ENCODE measurements at regions not wholly inside any gene's neighbourhood (a gene's known extent, or its start where the extent isn't known, plus 50 kb on each side); places are given as distances from the start of the nearest gene placed in this dataset.
"Not testable (repeated sequence)": the region's sequence is repeated elsewhere in the genome, so short reads cannot be mapped to it uniquely, and the experiment has no call there.

DNA sequence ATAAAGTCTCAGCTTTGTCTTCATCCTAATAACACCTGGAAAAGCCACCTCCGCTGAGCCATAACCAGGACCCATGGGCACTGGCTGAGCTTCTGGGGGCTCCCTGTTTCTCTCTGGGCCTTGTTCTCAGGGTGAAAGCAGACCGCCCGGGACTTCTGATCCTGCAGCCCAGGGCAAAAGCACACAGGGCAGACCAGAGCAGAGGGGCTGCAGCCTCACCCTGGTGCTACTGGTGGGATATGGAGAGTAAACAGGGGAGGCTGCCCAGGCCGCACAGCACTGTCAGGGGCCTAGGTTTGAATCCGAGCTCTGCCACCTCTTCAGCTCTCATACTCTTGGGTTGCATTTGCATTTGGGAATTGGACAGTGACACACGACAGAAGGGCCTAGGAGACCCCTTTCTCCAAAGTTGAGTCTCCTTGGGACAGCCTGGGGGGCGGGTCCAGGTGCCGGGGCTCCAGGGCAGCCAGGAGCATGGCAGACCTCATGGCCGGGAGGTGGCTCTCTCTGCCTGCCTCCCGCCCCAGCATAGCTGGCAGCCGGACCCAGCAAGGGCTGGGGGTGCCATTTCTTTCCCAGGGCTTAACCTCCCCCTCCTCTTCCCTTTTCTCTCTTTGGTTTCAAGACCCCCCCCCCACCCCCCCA lies 164.9 kb downstream of the INHBB start:
- DNase-seq (ENCODE audit: low spot score in 2 of 2) (no peak), FAIRE-seq (no peak)

DNA sequence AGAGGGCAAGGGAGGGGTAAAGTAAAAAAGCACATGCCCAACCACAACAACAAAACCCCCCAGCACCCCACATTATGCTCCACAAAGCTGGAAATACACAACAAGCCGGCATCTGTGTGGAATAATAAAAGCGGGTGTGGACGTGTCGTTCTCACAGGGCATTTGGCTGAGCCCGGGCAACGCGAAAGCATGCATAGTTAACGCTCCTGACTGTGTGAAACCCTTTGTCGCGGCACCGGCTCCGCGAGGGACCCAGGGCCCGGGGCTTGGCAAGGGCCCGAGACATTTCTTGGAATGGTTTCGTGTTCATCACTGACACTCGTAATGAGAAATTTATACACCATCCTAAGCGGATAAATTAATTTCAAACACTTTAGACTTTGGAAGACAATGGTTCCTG lies 165.6 kb downstream of the INHBB start:
- DNase-seq (ENCODE audit: low spot score in 2 of 2) (no peak), FAIRE-seq (no peak)

DNA sequence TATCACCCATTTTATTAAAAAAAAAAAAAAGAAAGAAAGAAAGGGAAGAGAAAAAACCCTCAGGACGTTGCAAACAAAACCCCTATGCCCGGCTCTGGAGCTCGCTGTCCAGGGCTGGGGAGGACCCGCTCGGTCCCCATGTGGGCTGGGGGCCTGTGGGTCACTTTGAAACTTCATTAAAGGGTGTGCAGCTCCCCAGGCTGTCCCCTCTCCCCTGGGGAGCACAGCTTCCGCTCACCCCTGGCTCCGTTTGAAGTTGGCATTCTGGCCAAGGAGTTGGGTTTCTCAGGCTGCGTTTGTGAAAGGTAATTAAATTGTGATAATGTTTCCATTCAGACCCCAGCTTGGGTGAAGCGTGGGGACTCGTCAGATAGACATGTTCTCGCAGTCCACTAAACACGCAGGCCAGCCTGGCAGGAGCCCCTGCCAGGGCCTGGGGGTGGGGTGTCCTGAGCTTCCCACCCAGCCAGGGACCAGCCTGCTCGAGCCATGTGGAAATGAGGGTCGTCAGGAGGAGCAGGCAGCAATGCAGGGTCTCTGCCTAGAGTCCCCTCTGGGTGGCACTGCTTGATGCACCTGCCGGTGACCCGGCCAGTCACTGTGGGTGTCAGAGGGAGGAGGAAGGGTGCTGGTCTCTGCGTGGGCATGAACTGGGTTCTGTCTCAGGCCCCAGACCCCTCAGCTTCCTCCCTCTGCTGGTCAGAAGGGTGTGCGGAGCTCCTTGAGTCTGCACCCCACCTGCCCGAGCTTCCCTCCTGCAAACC lies 166.2 kb downstream of the INHBB start:
- no peak for DNase-seq (ENCODE audit: low spot score in 2 of 2)
- no peak for FAIRE-seq

DNA sequence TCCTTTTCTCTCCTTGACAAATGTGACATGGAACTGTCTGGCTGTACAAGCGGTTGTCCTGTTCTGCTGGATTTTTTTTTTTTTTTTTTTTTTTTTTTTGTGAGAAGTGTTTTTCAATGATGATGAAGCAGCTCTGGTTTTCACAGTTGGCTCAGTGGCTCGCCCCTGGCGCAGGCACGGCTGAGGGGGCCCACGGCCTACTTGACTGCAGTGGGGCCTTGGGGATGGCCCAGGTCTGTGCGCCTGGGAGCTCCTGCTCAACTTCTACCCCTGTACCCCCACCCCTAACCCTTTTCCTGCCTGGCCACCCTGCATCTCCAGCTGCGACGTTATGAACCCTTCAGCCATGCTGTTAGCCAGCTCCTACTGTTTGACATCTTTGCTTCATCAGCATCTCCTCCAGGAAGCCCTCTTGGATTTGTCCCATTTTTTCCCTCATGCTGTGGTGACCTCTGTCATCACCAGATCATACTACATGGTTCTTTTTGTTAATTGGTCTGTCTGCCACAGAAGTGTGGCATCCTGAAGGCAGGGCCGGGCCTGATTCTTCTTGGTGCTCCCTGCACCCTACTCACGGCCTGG lies 167.9 kb downstream of the INHBB start:
- DNase-seq (ENCODE audit: low spot score in 2 of 2) = no peak
- no peak for FAIRE-seq

DNA sequence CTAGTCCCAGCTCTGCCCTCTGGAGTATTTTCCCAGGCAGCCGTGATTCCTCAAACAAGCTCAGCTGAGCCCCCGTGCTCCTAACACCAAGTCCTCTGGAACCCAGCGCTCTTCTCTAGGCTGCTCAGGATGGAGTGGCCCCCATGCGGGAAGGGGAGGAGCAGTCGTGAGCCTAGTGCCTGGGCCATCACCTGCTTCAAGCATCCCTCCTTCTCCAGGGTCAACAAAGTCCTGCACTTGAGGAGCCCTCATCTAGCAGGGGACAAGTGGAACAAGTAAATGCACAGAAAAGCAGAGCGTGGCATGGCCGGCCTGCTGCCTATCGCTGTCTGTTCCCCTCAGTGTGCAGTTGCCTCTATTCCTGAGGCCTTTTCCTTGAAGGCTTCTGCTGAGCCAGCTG lies 168.6 kb downstream of the INHBB start:
- no peak for FAIRE-seq
- no peak for DNase-seq (ENCODE audit: low spot score in 2 of 2)

DNA sequence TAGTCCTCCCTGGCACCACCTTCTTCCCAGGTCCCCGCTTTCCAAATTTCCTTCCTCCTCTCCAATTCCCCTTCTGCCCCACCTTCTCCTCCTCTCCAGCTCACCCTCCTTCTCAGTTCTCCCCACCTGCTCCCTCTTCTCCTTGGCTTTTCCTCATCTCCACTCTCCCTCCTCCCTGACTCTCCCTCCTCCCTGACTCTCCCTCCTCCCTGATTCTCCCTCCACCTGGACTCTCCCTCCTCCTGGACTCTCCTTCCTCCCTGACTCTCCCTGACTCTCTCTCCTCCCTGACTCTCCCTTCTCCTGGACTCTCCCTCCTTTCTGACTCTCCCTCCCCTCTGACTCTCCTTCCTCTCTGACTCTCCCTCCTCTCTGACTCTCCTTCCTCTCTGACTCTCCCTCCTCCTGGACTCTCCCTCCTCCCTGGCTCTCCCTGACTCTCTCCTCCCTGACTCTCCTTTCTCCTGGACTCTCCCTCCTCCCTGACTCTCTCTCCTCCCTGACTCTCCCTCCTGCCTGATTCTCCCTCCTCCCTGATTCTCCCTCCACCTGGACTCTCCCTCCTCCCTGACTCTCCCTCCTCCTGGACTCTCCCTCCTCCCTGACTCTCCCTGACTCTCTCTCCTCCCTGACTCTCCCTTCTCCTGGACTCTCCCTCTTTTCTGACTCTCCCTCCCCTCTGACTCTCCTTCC lies 169.3 kb downstream of the INHBB start:
- DNase-seq (ENCODE audit: low spot score in 2 of 2); FAIRE-seq: not testable (repeated sequence)

DNA sequence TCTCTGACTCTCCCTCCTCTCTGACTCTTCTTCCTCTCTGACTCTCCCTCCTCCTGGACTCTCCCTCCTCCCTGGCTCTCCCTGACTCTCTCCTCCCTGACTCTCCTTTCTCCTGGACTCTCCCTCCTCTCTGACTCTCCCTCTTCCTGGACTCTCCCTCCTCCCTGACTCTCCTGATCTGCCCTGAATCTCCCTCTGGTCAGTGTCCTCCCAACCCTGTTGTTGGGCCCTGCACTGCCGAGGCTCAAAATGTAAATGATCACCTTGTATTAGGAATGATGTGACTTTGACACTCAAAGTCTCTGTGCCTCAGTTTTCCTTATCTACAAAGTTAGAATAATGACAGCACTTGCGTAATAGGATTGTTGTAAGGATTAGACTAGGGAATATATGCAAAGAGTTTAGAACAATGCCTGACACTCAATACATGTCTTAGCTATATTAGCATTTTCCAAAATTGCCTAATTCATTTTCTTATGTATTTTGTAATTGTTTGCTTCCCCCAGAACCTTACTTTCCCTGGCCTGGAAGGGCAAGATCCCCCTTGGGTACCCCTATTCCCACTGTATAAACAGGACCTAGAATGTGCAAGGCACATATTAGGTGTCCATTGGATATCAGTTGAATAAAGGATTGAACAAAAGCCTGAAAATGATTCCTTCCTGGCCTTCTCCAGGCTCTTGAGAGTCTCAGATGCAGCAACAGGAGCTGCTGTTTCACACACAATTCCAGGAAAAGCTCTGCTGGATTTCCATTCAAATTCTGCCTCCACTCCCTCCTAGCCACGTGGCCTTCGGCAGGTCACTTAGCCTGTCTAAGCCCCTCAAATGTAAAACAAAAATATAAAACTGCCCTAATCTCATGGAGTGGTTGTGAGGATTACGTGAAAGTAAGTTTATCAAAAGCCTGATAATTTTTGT lies 170.1 kb downstream of the INHBB start:
- FAIRE-seq (no peak), DNase-seq (ENCODE audit: low spot score in 2 of 2) (no peak)

DNA sequence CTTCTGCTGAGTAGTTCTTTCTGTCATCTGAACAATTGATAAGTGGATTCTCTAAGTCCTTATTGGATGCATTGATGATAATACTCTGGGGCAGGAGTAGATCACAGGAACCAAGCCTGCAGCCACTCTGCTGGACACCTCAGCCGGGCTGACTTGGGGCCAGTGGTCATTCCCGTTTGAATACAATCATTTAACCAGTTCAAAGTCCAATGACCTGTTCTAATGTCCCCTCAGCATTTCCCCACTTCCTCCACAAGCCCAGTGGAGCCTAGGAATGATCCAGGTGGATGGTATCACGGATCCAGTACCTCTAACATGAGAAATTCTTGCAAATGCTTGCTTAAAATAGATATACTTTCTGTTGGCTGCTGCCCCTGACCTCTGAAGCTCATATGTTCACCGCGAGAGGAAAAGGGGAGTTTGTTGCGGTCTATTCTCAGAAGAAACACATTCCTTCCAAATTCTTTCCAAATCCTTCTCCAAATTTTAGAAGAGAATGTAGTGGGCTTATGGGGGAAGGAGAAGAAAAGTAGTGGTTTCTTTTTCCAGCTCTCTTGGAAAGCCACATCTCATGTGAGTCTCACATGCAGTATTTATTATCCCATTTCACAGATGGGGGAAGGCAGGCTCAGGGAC lies 170.9 kb downstream of the INHBB start:
- DNase-seq (ENCODE audit: low spot score in 2 of 2) (no peak), FAIRE-seq (no peak)

DNA sequence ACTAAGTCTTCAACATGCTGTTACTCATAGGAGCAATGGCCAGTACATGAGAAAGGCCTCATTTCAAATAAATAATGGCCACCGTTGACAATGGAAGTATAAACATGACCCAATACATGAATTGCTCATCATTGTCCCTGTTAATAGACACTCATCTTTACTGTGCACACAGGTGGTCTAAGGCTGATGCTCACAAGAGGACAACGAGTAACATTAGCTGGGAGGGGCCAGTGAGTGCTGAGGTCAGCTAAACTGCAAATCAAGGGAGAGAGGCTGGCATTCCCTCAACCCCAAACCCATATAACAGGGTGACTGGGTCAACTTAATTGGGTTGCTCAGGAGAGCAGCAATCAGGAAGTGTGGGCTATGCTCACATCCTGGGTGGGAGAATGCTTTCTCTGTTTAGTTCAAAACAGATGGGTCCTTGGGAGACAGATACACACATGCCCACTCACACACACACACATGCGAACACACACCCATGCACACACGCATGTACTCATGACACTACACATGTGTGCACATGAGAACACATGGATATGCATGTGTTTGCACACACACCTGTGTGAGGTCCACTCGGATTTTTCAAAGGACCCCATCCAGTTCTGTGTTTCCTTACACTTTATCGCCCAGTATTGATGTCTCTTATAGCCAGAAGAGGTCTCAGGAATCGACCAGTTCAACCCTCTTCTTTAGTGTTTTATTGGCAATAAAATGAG lies 172.0 kb downstream of the INHBB start:
- DNase-seq (ENCODE audit: low spot score in 2 of 2) (no peak), FAIRE-seq (no peak)

DNA sequence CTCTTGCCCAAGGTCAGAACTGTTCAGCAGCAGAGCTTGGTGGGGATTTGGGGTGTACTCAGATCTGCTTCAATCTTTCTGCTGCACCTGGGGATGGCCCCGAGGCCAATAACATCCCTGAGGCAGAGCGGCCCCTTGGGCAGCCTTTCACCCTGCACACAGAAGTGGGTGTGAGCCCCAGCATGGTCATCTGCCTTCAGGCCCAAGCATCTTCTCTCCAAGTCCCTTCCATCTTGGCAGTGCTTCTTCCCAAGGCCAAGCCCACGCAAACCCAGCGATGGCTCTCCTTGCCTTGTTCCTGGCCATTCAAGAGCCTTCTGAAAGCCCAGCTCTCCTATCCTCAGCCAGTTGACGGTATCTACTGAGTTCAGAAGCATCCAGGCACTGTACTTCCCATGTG lies 172.9 kb downstream of the INHBB start:
- no peak for DNase-seq (ENCODE audit: low spot score in 2 of 2)
- no peak for FAIRE-seq

DNA sequence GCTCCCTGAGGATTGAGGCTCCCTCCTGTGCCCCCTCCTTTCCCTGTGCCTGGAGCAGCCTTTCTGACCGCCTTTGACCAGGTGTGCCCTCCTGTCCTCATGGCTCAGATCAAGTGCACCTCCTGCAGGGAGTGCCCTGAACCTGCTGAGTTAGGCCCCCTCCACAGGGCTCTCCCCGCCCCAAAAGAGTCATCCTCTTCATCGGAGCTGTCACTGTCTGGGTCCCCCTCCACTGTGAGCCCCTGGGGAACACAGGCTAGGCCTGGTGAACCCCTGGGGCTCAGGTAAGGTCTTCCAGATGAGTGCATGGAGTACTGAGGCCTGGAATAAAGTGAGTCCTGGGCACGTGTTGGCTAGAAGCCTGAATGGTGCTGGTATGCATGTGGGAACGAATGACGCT lies 173.5 kb downstream of the INHBB start:
- no peak for DNase-seq (ENCODE audit: low spot score in 2 of 2)

DNA sequence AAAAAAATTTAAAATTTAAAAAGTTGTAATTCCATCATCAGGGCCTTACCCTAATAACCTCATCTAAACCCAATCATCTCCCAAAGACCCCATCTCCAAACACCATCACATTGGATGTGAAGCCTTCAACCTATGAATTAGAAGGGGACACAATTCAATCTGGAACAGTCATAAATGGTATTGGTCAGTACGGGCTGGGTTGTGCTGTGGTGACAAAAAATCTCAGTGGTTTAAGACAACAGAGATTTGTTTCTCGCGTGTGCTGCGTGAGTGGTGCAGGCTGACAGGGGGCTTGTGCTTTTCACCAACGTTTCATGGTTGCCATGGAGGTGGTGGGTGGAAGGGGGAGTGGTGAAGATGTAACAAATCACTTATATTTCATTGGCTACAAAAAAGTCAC lies 174.5 kb downstream of the INHBB start:
- DNase-seq (ENCODE audit: low spot score in 2 of 2) = no peak
- no peak for FAIRE-seq

More for the DNA sequence above, 173.5 kb downstream of the INHBB start:
- no peak for FAIRE-seq

DNA sequence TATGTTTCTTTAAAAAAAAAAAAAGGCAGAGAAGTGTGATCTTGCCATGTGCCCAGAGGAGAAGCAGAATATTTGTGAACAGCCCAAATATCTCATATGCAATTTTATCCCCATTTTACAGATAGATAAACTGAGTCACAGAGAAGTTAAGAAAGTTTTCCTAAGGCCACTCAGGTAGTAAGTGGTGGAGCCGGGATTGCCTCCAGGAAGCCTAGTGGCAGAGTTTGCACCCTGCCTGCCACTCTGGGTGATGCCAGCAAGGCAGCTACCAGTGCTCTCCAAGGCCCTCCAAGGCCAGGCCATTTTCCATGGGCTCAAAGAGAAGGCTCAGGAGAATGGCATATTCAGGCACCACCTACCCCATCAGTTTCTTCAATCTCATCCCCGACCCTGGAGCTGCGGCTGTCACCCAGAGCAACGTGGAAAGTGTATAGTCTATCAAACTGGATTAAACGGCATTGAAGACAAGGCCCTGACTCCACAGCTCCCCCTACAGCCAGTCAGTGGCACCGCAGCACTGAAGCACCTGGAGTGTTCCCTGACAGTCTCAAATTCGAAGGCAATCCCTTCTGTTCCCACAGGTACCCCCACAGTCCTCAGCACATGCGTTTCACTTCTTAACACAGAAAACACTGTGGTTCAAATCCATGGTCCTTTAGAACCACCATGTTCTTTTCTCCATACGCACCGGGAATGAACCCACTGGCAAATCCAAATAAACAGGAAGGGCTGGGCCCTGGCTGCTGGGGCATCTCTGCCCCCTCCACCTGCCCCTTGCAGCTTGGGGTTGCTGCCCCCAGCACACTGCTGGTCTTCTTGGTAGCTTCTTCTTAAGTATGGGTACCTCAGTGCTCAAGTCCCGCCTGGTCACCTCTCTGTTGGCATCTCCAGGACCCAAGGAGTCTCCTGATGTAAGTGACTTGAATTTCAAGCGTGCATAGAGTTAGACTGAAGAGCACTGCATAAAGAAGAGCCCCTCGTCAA lies 175.3 kb downstream of the INHBB start:
- no peak for FAIRE-seq
- DNase-seq (ENCODE audit: low spot score in 2 of 2) = no peak

DNA sequence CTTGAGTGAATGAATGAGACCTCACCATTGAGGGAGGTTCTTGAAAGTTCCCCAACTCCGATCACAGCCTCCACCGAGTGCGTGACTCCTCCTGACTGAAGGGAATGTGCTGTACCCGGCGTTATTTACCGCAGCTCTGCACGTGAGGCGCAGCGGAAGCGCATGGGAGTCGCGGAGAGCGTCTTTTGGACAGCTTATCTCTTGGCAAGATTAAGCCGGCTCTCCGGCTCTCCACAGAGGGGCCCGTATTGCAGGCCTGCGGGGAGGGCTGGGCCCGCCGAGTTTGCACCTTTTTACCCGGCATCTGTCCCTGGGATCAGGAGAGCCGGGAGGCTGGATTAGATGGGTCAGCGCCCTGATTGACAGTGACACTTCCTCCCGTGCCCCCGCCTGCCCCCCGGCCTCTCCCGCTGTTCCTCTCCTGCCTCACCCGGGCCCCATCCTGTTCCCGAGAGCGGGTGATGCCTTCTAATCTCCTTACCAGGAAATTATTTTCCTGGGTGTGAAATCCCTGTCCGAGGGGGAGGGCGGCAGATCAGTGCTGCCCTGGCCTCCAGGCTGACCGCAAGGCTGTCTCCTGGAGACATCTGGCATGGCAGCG lies 176.3 kb downstream of the INHBB start:
- DNase-seq (ENCODE audit: low spot score in 2 of 2) (no peak), FAIRE-seq (no peak)

DNA sequence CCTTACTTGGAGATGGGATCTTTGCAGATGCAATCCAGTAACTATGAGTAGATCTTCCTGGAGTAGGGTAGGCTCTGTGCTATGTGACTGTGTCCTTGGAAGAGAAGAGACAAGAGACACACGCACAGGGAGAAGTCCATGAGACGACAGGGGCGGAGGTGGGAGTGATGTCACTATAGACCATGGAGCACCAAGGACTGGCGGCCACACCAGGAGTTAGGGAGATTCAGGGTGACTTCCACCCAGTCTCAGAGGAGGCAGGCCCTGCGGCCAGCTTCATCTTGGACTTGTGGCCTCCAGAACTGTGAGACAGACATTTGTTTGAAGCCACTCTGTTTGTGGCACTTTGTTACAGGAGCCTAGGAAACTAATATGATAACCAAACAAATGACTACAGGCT lies 177.8 kb downstream of the INHBB start:
- no peak for DNase-seq (ENCODE audit: low spot score in 2 of 2)

DNA sequence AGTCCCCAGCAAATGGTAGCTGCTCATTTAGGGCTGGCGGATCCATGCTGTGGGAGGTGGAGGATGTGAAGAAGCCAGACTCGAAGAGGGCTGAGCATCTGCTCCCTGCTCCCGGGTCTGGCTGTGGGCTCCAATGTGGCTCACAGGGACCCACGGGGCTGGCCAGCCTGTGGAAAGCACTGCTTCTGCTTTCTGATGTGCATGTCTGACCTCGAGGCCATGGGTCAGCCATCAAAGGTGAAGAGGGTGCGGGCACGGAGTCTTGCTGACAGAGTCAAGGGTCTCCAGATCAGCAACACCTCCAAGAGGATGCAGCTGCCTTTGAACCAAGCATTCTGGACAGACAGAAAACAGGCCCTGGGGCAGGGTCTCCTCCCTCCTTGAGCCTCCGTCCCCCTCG lies 178.2 kb downstream of the INHBB start:
- FAIRE-seq (no peak), DNase-seq (ENCODE audit: low spot score in 2 of 2) (no peak)

More for the DNA sequence above, 177.8 kb downstream of the INHBB start:
- FAIRE-seq = no peak

Measured in frontal cortex (tissue), 3 donors.